GM18870 (cell line): ENCODE measurements at regions not wholly inside any gene's neighbourhood (a gene's known extent, or its start where the extent isn't known, plus 50 kb on each side); places are given as distances from the start of the nearest gene placed in this dataset.

Source experiments
- ATAC-seq: cut with Tn5 transposase; IDR thresholded peaks from one replicate; pipeline ENCODE4 v1.9.1; 2021; ENCODE audit warnings: moderate library complexity; ENCODE audit not compliant: unreplicated experiment

DNA sequence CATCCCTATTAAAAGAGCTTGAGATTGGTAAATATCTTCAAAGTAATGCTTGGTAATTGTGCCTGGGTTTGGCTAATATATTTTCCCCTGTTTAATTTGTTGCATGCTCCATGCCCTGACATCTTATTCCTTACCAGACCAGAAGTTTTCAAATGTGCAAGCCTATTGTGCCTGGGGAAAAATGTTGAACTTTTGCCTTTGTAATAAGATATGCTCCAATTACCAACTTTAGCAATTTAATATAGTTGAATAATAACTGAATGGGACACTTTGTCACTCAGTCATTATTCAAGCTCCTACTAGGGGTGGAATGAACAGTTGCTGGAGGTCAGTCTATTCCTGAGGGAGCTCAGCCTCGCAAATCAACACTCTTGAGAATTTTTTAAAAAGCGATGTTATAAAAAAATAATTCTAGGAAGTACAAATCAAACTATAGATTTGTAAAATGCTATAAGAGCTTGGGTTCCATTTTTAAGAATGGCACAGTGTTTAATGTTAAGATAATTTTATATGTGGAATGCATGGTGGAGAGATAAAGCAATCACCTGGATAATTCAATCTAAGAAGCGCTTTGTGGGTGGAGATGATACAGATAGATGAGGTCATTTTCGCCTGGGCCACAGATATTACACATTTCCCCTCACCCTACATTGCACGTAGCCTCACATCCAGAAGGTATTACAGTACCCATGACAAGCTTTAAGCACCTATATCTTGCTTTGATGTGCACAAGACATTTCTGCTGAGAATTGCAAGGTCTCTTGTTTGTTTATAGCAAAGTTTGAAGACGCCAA, 231.8 kb downstream of the PIK3R1 start:
- no peak for ATAC-seq

DNA sequence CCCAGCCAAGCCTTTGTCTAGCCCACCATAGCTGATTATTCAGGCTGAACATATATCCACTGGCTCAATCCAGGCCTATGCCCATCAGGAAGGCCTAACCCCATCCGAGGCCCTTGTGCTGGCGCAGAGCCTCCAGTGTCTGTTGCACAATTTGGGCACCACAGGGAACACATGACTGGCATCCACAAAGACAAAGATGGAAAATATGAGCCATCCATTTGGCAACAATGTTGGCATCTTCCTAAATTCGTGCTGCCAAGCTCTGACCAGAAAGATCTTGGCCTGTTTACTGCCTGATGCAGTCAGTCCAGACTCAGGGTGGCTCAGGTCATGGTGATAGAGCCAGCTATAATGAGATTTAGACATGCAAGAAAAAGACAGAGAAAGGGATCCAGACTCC, 233.8 kb downstream of the PIK3R1 start:
- no peak for ATAC-seq

DNA sequence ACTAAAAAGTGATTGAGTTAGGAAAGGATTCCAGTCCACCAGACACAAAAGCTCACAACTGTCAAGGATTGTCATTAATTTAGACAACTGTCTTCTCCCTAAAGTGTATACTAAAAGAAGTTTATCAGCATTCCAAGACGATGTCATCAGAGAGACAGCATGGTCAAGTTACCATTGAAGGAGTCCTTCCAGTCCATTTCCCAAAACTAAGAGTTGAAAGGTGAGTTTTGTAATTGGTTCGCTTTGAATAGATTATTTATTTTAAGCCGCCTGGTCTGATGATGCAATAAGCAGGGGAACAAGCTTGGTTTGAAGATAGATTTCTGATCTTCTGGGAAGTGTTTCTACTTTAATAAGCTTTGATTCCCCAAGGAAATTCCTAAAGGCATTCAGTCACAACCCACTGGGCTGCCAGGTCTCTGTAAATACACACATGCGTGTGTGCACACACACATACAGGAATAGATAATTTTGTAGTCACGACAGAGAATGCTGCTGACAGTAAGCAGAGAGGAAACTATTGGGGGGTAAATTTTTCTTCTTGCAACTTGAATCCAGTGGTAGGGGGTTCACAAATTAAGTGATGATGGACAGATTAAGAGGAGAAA, 234.8 kb downstream of the PIK3R1 start:
- no peak for ATAC-seq

DNA sequence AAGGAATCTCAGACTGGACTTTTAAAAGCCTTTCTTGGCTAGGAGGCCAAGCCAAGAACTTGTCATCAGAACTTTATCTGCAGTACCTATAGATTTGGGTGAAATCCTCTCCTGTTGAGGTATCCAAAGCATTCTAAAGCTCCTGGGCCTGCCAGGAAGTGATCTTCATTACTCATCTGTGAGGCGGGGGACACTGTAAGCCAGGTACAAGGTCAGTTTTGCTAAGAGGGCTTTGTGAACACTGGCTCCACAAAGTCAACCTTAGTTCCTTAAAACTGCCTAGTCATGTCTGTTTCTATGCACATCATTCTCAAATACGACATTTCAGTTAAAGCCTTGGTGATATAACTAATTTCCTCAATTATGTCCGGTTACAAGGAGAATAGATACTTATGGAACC, 236.7 kb downstream of the PIK3R1 start:
- ATAC-seq, result no peak

DNA sequence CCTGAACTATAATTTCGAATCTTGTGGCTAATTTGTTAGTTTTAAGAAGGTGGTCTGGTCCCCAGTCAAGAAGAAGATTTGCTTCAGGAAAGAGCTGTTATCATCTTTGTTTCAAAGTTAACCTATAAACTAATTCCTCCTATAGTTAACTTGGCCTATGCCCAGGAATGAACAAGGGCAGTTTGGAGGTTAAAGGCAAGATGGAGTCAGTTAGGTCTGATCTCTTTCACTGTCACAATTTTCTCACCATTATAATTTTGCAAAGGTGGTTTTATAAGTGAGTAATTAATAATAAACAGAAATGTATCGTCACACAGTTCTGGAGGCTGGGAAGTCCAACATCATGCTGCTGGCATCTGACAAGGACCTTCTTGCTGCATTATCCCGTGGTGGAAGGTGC, 238.6 kb downstream of the PIK3R1 start:
- no peak for ATAC-seq

DNA sequence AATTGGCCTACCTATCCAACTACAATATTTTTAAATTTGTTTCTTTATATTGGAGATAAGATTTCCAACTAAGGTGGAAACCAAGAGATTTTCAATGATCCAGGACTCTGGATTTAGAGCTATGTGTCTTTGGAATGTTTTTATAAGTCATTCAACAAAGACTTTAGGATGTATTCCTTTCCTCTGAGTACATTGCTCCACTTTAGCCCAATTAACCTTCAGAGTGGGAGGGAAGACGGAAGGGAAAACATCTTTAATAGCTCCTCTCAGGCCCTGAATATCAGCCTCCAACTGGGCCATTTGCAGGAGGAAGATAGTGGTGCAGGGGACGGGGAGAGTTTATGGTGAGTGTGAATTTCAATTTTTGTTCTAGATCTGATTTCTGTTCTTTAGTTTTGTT, 239.2 kb downstream of the PIK3R1 start:
- ATAC-seq, result no peak

DNA sequence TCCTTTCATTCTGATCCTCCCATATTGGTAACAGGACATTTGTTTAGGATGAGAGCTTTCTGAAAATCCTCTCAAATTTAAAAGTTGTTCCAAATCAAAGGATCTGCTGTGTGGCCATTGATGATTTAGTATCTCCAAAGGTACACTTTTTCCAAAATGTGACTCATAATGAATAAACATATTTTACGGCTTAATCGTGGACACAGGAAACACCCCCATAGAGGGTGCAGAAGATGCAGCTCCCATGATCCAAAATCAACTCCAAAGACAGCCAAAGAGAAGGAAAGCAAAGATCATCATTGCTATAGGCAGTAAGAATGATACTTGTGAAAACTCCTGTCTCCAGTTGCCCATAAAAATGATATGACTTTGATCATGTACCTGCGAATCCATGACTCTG, 239.7 kb downstream of the PIK3R1 start:
- ATAC-seq, result no peak

DNA sequence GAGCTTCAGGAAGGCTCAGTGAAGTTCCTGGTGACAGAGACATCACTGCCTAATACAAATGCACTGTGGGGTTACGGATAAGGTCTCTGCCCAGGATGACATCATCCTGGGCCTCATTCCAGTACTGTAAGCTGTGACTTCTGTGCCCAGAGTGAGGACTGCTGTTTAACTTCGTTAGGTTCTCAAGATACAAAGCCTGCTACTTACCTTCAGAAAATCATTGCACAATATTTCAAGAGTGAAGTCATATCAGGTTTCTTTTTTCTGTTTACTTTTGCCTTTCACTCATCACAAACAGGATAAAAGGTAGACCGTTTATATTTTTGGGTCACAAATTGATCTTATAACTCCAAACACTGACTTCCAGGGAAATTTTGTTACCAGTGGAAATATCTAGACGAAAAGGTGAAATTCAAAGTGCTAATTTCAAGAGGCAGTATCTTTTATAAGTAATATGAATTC, 241.2 kb downstream of the PIK3R1 start:
- no peak for ATAC-seq

DNA sequence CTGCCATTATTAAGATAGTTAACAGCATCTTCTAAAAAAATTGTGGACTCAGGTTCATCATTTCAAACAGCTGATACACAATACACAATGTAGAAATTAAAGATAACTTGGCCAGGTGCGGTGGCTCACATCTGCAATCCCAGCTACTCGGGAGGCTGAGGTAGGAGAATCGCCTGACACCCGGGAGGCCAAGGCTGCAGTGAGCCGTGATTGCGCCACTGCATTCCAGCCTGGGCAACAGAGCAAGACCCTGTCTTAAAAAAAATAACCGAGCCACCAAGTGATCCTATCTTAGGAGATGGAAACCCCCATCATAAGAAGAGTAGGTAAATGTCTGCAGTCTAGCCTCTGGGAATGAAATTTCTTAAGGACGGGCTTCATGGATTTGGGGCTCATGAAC, 241.7 kb downstream of the PIK3R1 start:
- no peak for ATAC-seq

DNA sequence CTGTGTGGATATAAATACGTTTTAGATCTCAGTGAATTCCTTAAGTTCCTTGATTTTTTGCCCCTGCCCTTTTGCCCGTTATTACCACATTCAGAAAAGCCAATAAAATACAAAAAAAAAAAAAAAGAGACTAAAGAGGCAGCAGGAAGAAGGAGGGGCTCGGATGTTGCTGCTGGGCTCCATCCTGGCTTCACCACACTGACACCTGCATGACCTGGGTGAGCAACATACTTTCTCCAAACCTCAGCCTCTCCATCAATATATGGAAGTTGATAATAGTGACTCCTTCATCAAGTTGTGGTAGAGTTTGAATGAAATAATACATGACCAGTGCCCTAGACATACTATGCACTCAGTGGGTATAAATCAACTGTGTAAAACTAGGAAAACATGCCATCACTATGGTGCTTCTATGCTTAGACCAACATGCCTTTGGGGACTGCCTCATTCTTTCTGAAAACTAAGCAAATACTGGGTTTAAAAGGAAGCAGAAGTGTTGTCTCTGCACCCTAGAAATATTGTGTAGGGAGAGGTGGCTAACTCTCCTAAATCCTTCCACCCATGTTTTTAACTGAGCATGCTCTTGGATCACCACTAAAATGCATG, 243.0 kb downstream of the PIK3R1 start:
- ATAC-seq, result no peak

DNA sequence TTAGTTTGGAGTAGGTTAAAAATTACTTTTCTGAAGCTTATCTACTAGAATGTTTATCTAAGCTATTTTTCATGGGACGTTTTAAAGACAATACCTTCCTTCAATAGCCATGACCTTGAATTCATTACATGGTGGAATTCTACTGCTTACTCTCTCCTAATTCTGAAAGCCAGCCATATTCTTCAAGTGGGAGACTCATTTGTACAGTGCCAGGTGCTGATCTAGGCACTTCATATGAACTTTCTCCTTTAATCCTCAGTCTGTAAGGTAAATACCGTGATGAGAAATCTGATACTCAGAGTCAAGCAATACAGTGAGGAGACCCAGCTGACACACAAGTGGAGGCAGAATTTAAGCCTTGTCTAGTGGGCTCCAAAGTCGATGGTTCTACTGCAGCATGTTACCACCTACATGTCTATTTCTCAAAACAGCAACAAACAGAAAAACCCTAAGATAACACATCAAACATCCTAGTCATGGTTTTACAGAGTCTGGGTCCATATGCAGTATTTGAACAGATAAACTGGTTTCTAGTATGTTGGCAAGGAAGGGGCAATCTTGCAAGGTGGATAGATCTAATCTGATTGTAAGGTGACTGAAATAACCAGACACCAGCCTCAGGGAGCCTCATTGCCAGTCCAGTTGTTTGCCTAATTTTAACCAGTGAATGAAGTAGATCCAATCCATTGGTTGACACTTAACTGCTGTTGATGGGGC, 243.7 kb downstream of the PIK3R1 start:
- ATAC-seq, result no peak

DNA sequence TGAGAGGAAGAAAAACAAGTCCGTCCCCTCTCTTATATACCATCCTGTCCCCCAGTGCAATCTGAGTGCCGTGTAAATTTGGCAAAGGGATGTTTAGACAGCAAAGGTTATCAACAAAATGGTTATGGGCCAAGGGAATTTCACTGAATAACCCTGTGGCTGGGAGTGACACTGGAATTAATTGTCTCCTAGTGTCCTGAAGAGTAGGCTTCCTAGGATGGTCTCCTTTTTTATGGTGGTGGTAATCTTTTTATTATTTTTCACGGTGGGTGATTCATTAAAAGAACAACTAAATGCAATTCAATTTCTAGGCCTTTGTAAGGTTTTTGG, 244.2 kb downstream of the PIK3R1 start:
- no peak for ATAC-seq

DNA sequence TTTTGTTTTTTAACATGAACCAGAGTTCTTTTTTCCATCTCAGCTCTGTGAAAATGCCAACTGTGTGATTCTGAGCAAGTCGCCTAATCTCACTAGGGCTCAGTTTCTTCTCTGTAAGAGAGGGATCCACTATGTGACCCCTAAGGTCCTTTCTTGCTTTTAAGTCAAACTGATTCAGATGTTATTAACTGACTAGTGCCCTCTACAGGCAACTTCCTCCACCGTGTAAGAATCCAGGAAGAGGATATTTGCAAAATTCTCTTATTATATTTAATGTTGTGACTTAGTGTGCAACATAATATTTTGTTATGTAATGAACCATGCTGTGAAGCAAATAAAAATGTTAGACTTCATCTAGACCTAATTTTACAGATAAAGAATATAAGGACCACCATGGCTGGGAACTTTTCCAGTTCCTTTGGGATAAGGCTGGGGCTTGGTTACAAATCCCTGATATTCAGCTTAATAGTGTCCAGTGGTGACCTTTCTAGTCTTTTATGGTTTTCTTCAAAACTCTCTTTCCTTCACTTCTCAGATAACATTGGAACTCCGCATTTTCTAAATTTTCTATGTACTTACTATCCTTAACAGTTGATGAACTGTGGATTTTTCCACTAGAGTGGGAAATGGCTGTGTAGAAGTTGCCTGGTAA, 244.7 kb downstream of the PIK3R1 start:
- ATAC-seq, result no peak

DNA sequence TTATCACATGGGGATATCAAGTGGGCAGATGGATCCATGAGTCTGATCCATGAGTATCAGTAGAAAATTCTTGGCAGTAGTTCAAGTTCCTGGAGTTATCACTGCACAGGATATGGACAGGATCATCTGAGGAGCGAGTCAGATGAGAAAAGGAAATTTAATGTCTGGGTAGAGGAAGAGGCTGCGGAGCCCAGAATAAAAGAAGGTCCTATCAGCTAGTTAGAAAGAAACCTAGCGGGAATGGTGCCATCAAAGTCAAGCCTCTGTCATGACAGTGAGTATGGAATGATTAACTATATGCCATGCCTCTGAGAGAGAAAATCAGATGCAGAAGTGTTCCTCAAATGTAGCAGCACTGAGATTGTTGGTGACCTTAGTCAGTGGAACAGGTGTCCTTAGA, 248.1 kb downstream of the PIK3R1 start:
- ATAC-seq, result no peak

DNA sequence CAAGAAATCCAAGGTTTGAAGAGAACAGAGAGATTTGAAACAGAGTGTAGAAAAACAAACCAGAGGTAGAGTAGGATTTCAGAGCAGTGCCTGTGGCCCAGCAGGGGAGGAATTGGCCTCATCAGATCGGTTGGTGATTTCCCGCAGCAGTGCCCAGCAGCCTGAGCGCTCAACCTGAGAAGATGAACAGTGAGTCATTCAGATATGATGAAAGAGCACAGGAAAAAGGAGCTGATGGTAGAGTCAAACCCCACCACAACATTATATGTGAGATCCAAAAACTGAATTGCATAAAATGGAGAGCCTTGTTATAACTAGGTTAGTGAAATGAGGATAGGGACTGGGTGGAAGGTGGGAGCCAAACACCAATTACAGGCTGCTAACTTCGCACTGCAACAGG, 248.9 kb downstream of the PIK3R1 start:
- peak; percentile 38 for ATAC-seq

DNA sequence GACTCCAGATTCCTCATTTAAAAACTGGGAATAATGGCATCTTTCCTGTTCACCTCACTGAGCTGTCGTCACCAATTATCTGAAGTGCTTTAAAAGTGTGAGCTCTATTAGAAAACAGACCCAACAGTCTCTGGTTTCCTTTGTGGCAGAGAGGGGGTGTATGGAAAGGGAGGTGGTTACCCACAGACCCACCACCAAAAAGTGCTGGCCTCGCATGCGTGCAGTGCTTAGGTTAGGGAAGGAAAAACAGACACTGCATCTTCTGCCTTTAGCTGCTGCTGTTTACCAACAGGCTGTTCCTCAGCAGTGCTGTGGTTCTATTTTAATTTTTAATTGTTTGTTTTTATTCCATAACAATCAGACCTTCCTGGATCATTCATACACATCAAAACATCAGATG, 249.6 kb downstream of the PIK3R1 start:
- ATAC-seq, result no peak

DNA sequence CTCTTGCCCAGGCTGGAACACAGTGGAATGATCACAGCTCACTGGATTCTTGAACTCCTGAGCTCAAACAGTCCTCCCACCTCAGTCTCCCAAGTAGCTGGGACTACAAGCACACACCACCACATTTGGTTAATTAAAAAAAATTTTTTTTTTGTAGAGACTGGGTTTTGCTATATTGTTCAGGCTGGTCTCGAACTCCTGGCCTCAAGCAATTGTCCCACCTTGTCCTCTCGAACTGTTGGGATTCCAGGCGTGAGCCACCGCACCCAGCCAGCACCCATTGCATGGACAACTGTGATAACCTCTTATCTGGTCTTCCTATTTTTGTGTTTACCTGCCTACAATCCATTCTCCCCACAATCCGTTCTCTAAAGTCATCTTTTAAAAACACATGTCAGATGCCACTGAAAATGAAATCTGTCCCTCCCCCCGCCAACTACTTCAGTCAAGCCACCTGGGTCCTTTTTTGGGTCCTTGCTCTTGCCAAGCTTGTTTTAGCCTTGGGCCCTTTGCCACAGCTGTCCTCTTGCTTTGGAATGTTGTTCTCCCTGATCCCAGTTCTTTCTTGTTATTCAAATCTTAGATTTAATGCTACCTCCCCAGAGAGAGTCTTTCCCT, 250.5 kb downstream of the PIK3R1 start:
- ATAC-seq, result no peak

DNA sequence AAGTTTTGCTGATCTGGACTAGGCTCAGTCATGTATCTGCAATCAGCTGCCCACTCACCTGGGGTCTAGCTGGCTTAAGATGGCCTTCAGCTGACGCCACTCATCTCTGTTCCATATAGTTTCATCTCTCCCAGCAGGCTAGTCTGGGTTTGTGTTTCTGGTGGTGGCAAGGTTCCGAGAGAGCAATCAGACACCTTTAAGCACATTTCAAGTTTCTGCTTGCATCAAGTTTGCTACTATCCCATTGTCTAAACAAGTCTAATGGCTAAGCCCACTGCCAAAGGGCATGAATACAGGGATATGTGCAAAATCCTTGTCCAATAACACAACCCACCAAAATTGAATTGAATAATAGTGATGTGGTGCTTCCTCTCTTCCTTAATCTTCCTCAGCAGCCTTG, 251.7 kb downstream of the PIK3R1 start:
- no peak for ATAC-seq

DNA sequence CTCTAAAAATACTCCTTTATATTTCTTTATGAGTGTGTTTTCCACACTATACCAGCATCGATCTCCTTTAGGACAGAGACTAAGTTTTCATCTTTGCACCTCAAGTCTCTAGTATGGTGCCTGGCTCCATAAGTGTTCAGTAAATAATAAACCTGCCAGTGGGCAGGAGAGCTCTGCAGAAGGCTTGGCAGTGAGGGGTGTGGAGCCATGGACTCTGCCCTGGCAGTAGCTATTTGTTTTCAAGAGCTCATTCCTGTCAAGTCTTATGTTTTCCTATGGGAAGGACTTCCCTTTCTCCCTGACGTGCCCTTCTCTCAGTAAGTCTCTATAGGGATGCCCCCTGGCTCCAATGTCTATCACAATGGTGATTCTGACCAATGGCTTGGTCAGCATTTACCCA, 252.2 kb downstream of the PIK3R1 start:
- no peak for ATAC-seq

DNA sequence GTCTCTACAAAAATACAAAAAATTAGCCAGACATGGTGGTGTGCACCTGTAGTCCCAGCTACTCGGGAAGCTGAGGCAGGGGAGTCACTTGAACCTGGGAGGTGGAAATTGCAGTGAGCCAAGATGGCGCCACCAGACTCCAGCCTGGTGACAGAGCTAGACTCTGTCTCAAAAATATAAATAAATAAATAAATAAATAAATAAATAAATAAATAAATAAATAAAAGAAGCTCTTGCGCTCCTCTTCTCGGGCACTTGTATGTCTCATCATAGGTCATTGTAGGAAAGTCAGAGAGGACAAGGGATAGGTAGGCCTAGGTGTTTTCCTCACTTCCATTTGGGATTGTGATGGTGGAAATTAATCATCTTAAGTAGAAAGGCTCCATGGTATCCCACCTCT, 252.8 kb downstream of the PIK3R1 start:
- ATAC-seq, result no peak

DNA sequence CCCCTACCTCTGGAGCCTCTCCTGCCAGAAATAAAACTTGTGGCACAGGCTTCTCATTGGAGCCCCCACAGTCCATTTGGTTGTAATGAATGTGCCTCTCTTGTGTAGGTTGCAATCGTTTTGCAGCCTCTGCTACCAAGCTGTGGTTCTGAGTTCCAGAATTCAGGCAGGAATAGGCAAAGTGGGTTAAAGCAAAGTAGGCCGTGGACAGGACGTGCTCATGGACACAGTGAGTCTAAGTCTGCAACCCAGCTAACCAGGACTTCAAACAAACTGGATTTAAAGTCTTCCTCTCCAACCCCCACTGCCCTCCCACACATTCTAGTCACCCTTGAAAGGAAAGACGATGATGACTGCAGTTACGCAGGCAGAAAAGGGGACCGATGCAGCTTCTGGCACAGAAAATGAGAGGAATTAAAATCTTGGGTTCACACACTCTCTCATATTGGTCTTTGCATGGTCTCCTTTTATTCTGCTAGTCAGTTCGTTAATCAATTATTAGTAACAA, 260.0 kb downstream of the PIK3R1 start:
- ATAC-seq, result no peak
